NCI-H1694 (cell line): ENCODE measurements at regions not wholly inside any gene's neighbourhood (a gene's known extent, or its start where the extent isn't known, plus 50 kb on each side); places are given as distances from the start of the nearest gene placed in this dataset.
A peak's percentile ranks its signal among the peaks of the same experiment; 100 is the strongest.
"Not testable (repeated sequence)": the region's sequence is repeated elsewhere in the genome, so short reads cannot be mapped to it uniquely, and the experiment has no call there.

Source experiments
- DNase-seq: peaks from one replicate; lab custom pipeline; 2025; lab: John Stamatoyannopoulos, UW

DNA sequence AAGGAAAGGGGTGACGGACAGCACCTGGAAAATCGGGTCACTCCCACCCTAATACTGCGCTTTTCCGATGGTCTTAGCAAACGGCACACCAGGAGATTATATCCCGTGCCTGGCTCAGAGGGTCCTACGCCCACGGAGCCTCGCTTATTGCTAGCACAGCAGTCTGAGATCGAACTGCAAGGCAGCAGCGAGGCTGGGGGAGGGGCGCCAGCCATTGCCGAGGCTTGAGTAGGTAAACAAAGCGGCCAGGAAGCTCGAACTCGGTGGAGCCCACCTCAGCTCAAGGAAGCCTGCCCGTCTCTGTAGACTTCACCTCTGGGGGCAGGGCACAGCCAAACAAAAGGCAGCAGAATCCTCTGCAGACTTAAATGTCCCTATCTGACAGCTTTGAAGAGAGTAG lies 91.5 kb upstream of the MBIP start:
- not testable (repeated sequence) for DNase-seq

DNA sequence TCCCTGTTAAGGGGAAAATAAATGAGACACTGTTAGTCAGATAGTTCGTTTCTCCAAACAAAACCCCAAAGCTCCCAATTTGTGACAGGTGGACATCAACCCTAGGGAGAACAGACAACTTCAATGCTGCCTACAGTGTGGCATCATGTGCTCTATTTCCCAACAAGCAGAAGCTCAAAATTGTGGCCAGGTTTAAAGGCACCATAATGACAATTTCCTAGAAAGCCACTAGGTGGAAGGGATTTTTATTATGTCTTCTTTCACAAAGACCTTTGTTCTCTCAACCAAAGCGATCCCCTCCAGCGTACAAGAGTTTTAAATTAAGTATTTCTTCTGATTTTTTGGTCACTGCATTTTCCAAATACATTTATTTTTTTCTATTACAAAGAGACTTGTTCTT lies 88.0 kb upstream of the MBIP start:
- no peak for DNase-seq

DNA sequence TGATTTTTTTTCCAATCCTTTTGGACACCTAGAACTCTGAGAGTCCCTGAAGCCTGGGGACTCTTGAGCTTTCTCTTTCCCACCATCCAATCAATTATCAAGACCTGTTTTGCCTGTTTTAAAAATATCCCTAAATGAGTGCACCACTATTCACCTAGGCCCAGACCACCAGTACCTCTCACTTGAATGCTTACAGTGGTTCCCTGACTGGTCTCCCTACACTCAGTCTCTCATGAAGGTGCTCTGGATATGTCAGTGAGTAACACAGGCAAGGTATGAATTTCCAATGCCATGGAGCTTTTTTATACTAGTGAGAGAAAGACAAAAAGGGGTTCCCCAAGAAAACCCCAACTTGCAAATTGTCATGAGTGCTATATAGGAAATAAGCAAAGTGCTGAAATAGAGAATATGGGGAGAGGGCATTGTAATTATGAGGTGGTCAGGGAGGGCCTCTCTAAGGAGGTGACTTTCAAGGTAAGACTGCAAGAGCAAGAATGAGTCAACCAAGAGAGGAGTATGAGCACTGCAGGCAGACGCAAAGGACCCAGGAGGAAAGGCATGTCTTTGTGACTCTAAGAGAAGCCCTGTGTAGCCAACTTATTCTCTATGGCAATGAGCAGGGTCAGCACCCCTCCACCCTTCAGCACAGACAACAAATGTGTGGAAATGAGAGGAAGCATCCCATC lies 85.3 kb upstream of the MBIP start:
- no peak for DNase-seq

DNA sequence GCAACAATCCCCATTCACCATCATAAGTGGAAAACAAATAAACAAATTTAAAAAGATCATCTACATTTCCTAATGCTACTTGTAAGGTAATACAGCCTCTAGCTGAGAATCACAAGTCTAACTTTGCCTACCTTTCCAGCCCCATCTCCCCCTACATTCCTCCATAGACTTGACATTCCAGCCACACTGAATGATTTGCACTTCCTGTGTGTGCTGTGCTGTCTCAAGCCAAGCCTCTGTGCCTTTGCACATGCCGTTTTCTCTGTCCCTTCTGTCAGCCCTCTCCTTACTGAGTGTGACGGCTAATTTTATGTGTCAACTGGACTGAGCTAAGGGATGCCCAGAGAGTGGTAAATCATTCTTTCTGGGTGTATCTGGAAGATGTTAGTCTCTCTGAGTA lies 82.4 kb upstream of the MBIP start:
- no peak for DNase-seq

DNA sequence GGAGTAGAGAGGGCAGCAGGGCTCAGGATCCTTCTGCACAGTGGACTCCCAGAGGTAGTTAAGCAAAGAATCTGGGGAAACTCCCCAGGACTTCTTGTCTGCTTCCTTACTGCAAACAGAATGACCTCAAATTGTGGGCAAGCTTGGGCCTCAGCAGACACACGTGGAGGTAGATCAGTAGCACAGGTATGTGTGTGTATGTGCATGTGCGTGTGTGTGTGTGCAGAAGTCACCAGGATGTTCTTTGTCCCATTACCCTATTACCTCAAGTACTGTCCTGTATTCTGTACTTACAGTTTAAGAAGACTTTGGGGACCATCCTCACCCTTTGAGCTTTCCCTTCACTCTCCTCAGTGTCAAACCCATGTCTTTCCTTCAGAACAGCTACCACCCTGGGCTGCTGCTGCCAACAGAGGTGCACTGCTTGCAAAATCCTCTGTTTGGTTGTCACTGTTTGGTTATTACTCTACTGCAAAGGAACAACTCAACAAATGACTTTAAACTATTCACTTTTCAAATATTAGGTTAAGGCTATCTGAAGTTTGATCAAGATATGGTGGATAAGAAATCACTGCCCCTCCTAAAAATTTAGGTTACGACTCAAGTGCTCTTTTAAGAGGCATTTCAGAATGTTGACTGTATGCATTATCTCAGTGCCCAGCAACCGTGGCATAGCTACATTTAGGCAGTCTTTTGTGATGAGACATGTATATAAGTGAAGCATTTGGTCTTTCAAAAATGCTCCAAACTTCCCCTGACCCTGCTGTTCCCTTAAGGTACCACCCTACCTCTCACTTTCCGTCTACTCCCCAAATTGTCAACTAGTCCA lies 78.2 kb upstream of the MBIP start:
- DNase-seq, result no peak

DNA sequence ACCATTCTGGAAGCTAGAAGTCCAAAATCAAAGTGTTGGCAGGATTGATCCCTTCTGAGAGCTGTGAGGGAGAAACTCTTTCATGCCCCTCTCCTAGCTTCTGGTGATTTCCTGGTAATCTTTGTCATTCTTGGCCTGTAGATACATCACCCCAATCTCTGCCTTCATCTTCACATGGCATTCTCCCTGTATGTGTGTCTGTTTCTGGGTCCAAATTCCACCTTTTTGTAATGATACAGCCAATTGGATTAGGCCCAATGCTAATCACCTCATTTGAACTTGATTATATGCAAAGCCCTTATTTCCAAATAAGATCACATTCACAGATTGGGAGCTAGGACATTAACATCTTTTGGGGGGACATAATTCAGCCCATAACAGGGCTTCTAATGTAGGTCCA lies 76.9 kb upstream of the MBIP start:
- DNase-seq, result no peak

DNA sequence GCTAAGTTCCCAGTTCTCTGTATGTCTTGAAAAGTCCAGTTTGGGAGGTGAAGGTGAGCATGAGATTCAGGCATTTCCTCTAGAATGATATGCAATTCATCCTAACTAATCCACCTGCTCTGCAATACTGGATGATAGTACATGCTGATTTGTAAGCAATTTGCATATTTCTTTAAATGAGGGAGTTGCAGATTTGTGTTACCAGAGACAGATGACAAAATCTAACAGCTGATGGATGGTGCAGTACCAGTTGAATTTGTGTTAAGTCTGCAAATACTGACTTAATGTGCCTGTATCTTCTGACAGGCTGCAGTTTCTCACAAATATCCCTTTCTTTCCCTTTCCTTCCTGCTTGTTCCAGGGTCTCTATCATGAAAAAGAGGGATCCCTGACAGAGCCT lies 76.4 kb upstream of the MBIP start:
- no peak for DNase-seq

DNA sequence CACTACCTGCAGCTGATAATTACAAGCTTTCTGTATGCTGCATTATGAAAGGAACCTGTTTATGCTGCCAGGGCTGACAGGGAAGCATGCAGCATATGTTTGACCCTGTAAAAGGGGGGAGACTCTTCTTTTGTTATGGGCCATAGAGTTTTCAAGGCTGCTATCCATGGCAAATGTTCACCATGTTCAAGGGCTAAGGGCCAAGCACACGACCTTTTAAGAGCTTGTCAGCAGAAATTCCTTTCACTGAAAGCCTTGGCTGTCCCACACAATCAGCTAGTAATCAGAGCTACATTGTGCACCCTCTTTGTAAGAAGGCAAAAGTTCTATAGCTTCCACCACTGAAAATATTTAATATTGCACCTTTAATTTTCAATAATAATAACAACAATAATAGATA lies 74.2 kb upstream of the MBIP start:
- DNase-seq, result no peak

DNA sequence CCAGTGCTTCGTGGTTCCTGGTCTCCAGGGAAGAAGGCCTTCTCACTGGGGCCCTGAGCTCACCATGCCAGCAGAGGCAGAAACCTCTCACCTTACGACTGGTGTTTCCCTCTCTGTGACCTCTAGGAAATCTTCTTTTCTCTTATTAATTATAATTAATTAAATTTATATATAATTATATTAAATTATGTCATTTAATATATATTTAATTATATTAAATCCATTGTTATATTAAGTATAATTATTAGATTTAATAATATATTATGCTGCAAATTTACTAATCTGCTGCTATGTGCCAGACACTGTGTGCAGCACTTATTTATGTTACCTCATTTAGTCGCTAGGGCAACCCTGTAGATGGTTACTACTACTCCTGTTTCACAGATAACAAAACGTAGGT lies 70.3 kb upstream of the MBIP start:
- no peak for DNase-seq

DNA sequence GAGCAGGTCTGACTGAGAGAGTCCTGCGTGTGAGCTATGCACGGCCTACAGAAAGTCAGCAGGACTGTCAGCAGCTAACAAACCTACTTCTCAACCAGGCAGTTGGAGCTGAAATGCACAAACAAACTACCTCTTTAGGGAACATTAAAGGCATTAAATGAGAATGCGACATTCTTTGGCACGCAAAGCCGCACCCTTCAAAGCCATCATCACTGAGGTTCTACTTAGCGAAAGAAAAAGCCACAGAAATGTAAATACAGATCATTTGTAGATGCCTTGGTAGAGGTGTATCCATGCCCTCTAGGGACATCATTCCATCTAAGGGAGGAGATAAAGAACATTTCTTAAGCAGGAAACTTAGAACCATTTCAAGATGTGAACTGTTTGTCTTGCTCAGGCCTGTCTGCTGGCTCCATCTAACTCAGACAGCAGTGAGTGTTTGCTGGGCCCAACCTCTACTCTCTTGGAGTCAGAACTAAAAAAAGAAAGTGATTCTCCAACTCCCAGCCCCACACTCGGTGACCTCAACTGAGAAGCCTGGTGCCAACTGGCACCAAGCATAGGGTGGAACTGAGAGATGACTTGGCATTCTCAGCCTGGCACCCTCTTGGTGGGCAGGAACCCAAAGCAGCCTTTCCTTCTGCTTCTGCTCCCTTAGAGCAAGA lies 63.5 kb upstream of the MBIP start:
- DNase-seq, result no peak

DNA sequence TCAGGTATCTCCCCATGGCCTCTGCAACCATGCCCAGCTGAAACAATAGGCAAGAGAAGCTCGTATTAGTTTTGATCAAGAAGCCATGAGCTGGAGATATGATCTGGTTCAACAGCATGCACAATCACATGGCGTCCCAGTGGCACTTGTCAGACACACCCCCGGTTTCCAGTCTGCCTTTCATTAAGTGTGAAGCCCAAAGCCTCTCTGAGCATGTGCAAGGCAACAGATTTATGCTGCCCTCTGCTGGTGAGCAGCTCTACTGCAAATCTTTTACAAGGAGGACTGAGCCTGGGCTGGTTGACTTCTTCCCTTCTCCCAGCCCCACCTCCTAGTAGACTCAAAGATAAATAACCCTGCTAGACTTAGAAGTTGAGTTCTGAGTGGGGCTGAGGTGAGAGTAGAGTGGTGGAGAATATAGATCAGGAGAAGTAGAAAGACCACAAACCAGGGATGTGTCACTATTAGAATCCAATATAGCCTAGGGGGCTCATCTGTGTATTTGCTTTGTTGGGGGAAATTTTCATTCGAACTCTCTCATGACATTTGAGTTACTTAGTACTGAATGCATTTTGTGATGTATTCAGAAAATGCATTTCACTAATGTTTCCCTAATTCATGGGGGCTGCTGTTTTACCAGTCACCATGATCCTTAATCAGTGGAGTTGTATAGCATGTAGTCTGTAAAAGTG lies 53.7 kb upstream of the MBIP start:
- DNase-seq, result peak; percentile 73
